Upper lobe of right lung (tissue), 1 donor: ENCODE measurements at regions not wholly inside any gene's neighbourhood (a gene's known extent, or its start where the extent isn't known, plus 50 kb on each side); places are given as distances from the start of the nearest gene placed in this dataset.

ENCODE experiments used
- ATAC-seq: fragments of 200-7000 bp; cut with Tn5 transposase; one replicate; pipeline ENCODE4 v1.9.1; 2020; ENCODE audit warnings: mild to moderate bottlenecking, moderate library complexity
- DNase-seq: peaks from one replicate; pipeline ENCODE4 v3.0.0-alpha.2; 2020
- H3K27ac ChIP-seq: fragments of 200-600 bp; one replicate; pipeline ENCODE4 v1.8.0; 2022
- H3K27me3 ChIP-seq: fragments of 200-600 bp; one replicate; pipeline ENCODE4 v1.8.0; 2022; ENCODE audit warnings: mild to moderate bottlenecking
- H3K36me3 ChIP-seq: fragments of 200-600 bp; one replicate; pipeline ENCODE4 v1.8.0; 2022
- H3K4me1 ChIP-seq: fragments of 200-600 bp; one replicate; pipeline ENCODE4 v1.8.0; 2022
- H3K4me3 ChIP-seq: fragments of 200-600 bp; one replicate; pipeline ENCODE4 v1.8.0; 2022; ENCODE audit warnings: mild to moderate bottlenecking
- H3K9me3 ChIP-seq: fragments of 200-600 bp; one replicate; pipeline ENCODE4 v1.8.0; 2022
- intact Hi-C: fragments of 100-400 bp; cut with DNase I; formaldehyde crosslinking; loops from one replicate; pipeline ENCODE4 v1.11.0; 2022
- TF ChIP-seq, protein P1 (sequence below): fragments of 200-600 bp; IDR thresholded peaks from one replicate; pipeline ENCODE4 v1.8.0; 2022; ENCODE audit warnings: antibody characterized with exemption
- donor health status: DM: no; HTN: yes; CAD: no; lungs with severe emphysema.

DNA sequence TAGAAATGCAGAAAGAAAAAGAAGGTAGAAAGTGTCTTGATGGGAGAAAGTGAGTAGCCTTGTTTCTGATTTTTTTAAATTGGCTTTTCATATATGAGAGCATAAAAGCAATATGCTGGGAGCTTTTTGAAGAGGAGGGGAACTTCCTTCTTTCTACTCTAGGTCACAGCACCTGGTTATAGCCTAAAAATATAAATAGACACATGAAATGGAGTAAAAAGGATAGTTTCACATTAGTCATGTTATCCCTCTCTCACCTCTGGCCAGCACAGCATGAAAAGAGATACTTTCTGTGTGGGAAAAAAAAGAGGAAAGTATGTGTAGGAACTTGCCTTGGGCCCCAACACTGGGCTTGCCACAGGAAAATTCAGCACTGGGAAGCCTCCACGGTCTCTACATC is 292.2 kb upstream of the ZWINT start:
- TF ChIP-seq, protein P1, sequence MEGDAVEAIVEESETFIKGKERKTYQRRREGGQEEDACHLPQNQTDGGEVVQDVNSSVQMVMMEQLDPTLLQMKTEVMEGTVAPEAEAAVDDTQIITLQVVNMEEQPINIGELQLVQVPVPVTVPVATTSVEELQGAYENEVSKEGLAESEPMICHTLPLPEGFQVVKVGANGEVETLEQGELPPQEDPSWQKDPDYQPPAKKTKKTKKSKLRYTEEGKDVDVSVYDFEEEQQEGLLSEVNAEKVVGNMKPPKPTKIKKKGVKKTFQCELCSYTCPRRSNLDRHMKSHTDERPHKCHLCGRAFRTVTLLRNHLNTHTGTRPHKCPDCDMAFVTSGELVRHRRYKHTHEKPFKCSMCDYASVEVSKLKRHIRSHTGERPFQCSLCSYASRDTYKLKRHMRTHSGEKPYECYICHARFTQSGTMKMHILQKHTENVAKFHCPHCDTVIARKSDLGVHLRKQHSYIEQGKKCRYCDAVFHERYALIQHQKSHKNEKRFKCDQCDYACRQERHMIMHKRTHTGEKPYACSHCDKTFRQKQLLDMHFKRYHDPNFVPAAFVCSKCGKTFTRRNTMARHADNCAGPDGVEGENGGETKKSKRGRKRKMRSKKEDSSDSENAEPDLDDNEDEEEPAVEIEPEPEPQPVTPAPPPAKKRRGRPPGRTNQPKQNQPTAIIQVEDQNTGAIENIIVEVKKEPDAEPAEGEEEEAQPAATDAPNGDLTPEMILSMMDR = no peak
- intact Hi-C loops = no loop called here
- Histone ChIP-seq H3K4me3 (no peak overlapping the region), H3K27me3 (no peaks in the 10 kb centered on the region), H3K9me3 (peaks cover 3% of the 10 kb centered on the region), H3K4me1 (no peaks in the 10 kb centered on the region), H3K27ac (no peak overlapping the region), H3K36me3 (no peaks in the 10 kb centered on the region)
- ATAC-seq (no peak), DNase-seq (no peak)

DNA sequence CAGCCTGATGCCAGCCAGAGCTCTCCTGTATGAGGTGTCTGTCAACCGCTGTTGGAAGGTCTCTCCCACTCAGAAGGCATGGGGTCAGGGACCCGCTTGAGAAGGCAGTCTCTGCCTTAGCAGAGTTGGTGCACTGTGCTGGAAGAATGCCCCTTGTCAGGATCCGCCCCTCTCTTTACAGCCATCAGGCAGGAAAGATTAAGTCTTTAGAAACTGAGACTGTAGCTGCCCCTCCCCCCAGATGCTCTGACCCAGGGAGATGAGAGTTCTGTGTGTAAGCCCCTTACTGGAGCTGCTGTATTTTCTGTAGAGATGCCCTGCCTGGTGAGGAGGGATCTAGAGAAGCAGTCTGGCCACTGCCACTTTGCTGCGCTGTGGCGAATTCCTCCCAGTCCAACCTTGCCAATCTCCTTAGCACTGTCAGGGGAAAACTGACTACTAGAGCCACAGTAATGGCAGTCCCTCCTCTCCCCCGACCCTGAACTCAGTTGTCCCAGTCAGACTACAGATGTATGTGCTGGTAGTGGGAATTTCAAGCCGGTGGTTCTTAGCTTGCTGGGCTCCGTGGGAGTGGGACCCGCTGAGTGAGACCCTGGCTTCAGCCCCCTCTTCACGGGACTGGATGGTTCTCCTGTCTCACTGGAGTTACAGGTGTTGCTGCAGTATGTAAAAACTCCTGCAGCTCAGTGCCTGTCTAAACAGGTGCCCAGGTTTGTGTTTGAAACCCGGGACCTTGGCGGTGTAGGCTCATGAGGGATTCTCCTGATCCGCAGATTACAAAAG is 285.5 kb upstream of the ZWINT start:
- no peaks in the 10 kb centered on the region for H3K9me3 ChIP-seq
- no peaks in the 10 kb centered on the region for H3K27me3 ChIP-seq
- DNase-seq (no peak), ATAC-seq (no peak)
- TF ChIP-seq, protein P1 = no peak
- no peak overlapping the region for H3K4me3 ChIP-seq
- intact Hi-C loops = no loop called here
- no peaks in the 10 kb centered on the region for H3K4me1 ChIP-seq
- no peak overlapping the region for H3K27ac ChIP-seq
- no peaks in the 10 kb centered on the region for H3K36me3 ChIP-seq

DNA sequence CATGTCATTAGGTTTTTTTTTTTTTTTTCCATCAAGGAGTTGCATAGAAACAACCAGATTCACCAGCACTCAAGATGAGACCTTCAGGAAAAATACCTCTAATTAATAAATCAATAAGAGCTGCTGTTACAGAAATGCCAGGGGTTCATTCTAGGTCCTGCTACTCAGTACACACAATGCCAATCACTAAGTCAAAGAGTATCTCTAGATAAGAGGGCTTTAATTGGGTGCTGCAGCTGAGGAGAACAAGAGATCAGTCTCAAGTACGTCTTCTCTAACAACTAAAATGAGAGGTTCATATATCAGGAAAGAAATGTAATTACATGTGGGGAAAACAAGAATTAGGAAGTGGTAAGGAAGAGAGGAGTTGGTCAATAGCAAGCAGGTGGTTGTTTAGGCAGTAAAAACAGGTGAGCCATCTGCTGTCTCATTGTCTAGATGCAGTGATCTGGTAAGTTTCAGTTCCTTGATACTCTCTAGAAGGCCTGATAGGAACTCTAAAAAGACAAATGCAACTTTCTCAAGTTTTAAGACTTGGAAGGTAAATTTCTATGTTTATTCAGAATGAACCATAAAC is 272.9 kb upstream of the ZWINT start:
- no peak overlapping the region for H3K27ac ChIP-seq
- H3K27me3 ChIP-seq = no peaks in the 10 kb centered on the region
- TF ChIP-seq, protein P1 = no peak
- no peak for DNase-seq
- H3K36me3 ChIP-seq = no peaks in the 10 kb centered on the region
- no peak for ATAC-seq
- H3K9me3 ChIP-seq = peaks cover 6% of the 10 kb centered on the region
- no peak overlapping the region for H3K4me3 ChIP-seq
- no peaks in the 10 kb centered on the region for H3K4me1 ChIP-seq
- intact Hi-C loops = no loop called here

DNA sequence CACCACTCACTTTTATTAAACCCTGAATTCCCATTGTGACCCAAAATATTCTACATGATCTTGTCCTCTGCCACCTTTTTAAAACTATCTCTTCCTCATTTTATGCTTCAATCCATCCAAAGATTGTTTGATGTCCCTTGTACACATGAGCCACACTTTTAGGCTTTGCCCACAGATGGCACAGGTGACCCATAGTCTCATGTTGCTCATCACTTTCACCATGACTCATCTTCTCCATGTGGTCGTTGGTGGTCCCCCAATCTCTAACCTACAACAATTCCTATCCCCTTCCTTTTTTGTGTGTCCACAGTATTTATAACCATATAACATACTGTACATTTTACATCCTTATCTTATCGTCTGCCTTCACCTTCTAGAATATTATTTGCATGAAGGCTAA is 271.5 kb upstream of the ZWINT start:
- no peaks in the 10 kb centered on the region for H3K4me1 ChIP-seq
- no peak overlapping the region for H3K27ac ChIP-seq
- TF ChIP-seq, protein P1 = no peak
- intact Hi-C loops = no loop called here
- peaks cover 3% of the 10 kb centered on the region for H3K9me3 ChIP-seq
- ATAC-seq (no peak), DNase-seq (no peak)
- H3K36me3 ChIP-seq = no peaks in the 10 kb centered on the region
- H3K27me3 ChIP-seq = no peaks in the 10 kb centered on the region
- no peak overlapping the region for H3K4me3 ChIP-seq

DNA sequence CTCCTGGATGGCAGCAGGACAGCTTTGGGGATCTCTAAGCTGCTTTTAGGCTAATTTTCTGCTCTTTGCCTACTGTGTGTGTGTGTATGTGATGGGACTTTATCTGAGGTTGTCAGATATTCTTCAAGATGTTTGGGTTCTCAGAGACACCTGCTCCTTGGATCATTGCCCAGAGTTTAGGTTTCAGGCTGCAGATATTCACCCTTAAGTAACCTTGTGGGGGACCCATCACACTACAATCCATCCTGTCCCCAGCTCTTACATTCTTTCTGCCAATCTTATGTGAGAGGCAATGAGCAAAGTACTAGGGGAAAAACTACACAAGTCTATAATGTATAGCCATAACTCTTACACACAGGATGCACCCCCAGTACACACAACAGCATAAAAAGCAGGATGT is 263.0 kb upstream of the ZWINT start:
- DNase-seq (no peak), ATAC-seq (no peak)
- H3K27me3 ChIP-seq = no peaks in the 10 kb centered on the region
- H3K36me3 ChIP-seq = no peaks in the 10 kb centered on the region
- no peaks in the 10 kb centered on the region for H3K4me1 ChIP-seq
- H3K27ac ChIP-seq = no peak overlapping the region
- H3K9me3 ChIP-seq = no peaks in the 10 kb centered on the region
- H3K4me3 ChIP-seq = no peak overlapping the region
- intact Hi-C loops = no loop called here
- TF ChIP-seq, protein P1 = no peak
